Neural cell (in vitro differentiated cells): ENCODE measurements at regions not wholly inside any gene's neighbourhood (a gene's known extent, or its start where the extent isn't known, plus 50 kb on each side); places are given as distances from the start of the nearest gene placed in this dataset.
"Not testable (repeated sequence)": the region's sequence is repeated elsewhere in the genome, so short reads cannot be mapped to it uniquely, and the experiment has no call there.

Experiments used
- POLR2AphosphoS5 ChIP-seq: IDR thresholded peaks from 2 replicates; pipeline ENCODE4 v1.6.1; 2012
- TF ChIP-seq, protein P1 (sequence below): fragments of 450-650 bp; IDR thresholded peaks from 2 replicates; pipeline ENCODE4 v1.5.1; 2014; ENCODE audit warnings: antibody characterized with exemption, mild to moderate bottlenecking, moderate library complexity; ENCODE audit not compliant: poor library complexity, severe bottlenecking

DNA sequence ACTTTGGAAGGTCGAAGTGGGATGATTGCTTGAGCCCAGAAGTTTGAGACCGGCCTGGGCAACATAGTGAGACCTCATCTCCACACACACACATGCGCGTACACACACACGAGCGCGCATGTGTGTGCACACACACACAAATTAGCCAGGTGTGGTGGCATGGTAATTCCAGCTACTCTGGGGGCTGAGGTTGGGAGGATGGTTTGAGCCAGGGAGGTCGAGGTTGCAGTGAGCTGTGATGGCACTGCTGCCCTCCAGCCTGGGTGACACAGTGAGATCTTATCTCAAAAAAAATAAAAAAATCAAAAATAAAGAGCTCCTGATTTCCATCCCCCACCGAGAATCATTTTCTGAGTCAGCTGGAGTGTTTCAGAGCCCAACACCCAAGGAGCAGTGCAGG is 261.5 kb upstream of the PLGLB2 start:
- TF ChIP-seq, protein P1, sequence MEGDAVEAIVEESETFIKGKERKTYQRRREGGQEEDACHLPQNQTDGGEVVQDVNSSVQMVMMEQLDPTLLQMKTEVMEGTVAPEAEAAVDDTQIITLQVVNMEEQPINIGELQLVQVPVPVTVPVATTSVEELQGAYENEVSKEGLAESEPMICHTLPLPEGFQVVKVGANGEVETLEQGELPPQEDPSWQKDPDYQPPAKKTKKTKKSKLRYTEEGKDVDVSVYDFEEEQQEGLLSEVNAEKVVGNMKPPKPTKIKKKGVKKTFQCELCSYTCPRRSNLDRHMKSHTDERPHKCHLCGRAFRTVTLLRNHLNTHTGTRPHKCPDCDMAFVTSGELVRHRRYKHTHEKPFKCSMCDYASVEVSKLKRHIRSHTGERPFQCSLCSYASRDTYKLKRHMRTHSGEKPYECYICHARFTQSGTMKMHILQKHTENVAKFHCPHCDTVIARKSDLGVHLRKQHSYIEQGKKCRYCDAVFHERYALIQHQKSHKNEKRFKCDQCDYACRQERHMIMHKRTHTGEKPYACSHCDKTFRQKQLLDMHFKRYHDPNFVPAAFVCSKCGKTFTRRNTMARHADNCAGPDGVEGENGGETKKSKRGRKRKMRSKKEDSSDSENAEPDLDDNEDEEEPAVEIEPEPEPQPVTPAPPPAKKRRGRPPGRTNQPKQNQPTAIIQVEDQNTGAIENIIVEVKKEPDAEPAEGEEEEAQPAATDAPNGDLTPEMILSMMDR: not testable (repeated sequence)
- TF ChIP-seq POLR2AphosphoS5: not testable (repeated sequence)
